Inferior parietal cortex (tissue), 1 donor: ENCODE measurements at regions not wholly inside any gene's neighbourhood (a gene's known extent, or its start where the extent isn't known, plus 50 kb on each side); places are given as distances from the start of the nearest gene placed in this dataset.
"Not testable (repeated sequence)": the region's sequence is repeated elsewhere in the genome, so short reads cannot be mapped to it uniquely, and the experiment has no call there.

Experiments
- DNase-seq: peaks from one replicate; pipeline ENCODE4 v3.0.0-alpha.2; 2016; ENCODE audit errors: extremely low spot score

DNA sequence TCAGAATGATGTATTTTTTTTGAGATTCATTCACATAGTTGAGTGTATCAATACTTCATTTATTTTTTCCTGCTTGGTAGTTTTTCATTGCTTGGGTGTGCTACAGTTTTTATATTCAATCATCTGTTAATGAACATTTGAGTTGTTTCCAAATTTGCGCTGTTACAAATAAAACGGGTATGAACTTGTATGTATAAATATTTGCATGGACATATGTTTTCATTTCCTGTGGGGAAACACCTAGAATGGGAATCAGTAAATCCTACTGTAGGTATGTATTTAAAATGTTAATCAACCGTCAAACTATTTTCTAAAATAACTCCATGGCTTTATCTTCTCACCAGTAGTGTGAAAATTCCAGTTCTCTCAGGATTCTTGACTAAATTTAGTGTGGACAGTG, 826.3 kb downstream of the EFNB2 start:
- no peak for DNase-seq

DNA sequence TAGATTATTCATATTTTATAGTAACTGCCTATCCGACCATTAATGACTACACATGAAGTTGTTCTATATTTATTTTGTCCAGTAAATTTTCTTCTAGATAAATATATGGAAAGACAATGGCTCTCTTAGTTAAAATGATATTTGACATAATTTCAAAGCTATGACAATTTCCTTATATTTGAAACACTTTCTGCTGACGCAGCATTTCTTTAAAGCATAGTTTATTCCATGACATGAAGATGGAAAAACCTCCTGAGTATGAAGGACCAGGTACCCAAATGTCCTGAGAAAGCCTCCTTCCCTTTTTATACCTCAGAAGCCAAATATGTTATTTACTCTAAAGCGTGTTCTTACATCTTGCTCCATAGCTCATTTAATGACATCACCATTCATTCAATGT, 831.6 kb downstream of the EFNB2 start:
- no peak for DNase-seq

DNA sequence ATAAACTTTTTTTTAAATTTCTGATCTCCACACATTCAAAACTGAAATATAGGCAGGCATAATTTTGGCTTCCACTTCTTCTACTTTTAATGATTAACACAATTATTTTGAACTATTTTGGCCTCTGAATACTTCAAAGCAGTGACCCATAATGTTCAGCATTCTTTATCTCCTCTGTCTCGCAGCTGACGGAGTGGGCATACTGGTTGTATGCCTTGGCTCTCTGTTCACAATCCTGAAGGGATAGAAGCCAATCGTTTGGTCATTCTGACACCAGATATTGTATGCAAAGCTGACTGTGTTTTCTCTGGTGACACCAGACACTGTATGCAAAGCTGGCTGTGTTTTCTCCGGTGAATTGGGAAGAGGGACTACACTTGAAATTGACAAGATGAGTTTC, 833.0 kb downstream of the EFNB2 start:
- DNase-seq = no peak

DNA sequence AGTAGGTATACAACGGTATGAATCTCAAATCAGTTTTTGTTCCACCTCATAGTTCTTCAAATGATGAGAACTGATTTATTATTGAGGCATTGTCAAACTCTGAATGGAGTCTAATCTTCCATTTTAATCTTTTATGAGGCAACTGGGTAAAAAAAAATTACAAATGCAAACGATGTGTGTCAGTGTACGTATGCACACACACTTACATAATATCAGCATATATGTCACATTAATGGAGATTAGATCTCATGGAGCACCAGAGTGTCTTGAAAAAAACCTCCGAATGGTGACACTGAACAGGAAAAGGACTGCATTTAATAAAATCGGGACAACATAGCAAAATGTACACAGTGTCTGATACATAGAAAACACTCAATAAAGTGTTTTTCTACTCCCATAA, 842.7 kb downstream of the EFNB2 start:
- DNase-seq = no peak

DNA sequence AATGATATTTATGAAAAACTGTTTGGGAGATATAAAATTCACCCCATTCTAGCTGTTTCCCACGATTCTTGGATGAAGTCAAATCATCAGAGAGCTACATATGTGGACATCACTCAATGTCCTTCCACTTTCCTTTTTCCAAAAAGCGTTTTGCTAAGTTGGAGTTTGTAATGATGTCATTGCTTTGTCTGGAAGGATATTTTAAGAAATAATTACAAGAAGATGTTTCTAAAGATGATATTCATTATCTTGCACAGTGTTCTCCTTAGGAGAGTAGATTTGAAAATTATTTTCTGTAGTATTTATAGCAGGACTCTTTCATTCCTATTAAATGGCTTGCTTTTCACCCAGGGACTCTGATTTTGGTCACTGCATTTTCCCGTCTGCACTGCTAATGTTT, 851.2 kb downstream of the EFNB2 start:
- no peak for DNase-seq

DNA sequence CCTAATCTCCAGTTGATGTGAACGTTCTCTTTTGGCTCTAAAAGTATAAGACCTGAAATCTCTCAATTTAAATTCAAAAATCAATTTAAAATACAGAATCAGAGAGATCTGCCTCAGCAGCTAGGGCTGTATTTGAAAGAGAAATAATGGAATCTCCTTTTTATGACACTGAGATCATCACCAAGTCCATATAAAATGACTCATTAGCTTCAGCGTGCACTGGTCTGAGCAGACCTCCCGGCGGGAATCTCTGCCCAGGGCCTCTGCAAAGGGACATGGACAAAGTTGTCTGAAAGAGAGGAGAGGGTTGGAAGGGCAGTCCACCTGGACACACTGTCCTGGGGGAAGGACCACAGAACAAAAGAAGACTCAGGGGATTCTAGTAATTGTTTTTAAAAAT, 855.6 kb downstream of the EFNB2 start:
- no peak for DNase-seq

DNA sequence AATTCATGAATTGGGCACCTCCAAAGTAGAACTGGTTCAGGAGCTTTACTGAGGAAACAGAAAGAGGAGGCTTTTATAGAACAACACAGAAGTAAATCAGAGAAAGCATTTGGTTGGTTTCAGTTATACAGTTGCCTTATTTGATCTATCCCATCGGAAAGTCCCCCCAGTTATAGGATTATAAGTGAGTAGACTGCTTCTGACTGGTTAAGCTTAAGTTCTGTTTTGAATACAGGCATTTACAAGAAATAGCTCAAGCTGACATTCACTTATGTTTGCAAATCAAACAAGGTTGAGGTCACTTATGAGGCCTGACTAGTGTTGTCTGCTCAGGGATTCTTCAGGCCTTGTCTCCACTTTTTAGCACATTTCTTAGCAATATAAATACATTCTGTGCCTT, 857.4 kb downstream of the EFNB2 start:
- no peak for DNase-seq

DNA sequence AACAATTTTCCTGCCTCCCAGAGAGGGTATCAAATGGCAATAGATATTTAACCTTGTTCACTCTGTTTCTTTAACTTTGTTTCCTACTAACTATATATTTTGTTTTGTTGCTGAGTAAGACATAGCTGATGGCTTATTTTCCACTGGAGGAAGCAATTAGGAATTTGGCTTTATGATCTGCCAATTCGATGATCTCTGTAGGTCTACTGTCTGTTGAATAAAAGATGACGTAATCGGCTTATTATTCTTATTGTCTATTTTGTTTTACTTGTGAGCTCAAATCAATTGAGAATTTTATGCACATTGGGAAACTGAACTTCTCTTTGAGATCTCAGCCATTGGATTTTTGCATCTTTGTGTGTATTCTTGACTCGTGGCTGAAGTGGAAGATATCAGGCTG, 862.6 kb downstream of the EFNB2 start:
- DNase-seq = no peak

DNA sequence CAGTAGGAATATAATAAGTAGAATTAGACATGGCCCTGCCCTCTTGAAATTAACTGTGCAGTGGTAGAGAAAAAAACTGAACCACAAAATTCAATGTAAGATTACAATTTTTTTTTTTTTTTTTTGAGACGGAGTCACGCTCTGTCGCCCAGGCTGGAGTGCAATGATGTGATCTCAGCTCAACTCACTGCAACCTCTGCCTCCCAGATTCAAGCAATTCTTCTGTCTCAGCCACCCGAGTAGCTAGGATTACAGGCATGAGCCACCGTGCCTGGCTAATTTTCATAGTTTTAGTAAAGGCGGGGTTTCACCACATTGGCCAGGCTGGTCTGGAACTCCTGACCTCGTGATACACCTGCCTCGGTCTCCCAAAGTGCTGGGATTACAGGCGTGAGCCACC, 864.3 kb downstream of the EFNB2 start:
- not testable (repeated sequence) for DNase-seq

DNA sequence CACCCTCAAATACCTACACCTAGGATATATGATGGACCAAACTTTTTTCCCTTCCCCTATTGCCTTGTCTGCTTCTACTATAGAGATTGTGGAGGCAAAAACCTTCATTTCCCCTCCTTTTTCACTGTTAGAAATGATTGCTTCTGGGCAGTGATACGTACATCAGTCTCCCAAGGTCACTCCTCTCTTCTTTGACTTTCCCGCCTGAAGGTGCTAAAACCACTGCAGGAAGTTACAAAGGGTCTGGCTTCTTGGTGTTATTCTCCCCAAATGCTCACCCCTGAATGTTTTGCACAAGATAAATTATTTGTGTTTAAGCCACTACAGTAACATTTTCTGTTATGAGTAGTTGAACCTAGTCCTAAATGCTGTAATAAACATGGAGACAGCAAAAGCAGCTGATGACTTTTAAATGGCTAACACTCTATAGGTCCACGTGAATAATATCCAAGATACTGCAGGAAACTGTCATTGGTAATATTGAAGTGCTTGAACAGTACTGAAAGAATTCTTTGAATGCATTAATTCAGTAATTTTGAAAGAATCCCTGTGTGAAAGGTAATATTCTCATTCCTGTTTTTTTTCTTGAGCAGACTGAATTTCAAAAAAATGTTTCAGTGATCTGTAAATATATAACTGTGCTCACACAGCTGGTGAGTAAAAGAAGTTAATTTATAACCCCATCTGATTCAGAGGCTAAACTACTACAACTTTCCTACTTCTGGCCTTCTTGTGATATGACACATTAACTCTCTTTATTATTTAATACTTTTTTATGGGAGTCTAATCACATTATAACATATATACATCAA, 865.1 kb downstream of the EFNB2 start:
- DNase-seq = no peak

DNA sequence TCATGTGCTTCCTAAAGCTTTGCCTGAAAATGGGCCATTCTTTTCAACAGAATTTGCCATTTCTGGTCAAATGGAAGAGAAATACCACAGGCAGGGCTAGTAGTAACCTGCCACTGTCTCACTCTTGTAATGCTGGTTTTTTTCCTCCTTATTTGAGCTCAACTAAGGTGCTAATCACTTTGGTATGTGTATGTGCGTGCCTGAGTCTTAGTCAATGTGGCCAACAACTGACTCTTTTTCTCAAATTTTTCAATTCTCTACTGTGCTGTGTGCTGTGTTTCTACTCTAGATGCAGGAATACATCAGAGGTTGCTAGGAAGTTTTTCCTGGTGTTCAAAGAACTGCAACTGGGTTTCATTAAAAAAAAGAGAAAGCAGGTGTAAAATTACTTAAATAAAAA, 870.2 kb downstream of the EFNB2 start:
- DNase-seq = no peak

DNA sequence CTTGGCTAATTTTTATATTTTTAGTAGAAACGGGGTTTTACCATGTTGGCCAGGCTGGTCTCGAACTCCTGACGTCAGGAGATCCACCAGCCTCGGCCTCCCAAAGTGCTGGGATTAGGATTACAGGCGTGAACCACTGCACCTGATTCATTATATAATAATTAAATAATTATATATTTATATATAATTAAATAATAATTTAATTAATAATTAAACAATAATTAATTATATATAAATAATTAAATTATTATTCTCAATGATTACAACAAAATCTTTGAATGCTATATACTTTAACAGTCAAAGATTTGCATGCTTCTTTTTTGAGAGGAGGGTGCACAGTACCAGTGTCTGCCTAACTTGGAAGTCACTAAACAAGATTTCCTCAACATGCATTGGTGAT, 872.3 kb downstream of the EFNB2 start:
- no peak for DNase-seq

DNA sequence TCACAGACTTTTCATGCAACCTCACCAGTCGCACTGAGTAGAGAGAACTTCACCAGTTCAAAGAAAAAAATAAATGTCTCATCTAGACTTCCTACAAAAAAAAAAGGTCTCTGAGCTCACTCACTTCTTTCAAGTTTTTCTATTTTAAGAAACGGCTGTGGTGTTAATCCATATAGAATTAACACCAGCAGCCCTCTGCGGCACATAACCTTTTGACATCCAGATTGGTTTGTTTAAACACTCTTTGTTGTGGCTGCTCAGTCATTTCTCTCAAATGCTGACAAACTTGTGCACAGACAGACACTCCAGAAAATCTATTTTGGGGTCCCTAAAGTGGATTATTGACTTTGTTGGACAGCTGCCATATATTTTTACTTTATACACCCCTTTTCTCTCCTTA, 874.9 kb downstream of the EFNB2 start:
- no peak for DNase-seq

DNA sequence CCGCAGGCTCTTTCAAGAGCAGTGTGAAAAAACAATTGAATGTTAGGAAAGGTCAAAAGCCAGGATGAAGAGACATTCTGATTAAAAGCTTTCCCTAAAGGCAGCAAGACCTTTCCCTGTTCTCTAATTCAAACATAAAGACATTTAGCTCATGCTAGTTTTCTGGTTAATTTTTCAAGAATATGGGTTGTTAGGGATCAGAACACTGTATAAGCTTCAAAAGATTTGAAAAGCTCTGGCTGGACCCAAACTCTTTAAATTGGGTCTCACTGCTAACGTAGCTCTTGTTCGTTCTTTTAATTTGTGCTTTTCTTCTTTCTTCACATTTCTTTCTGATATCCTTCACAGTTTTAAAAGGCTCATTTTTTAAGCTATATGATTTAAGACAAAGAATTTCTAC, 877.0 kb downstream of the EFNB2 start:
- DNase-seq = no peak

DNA sequence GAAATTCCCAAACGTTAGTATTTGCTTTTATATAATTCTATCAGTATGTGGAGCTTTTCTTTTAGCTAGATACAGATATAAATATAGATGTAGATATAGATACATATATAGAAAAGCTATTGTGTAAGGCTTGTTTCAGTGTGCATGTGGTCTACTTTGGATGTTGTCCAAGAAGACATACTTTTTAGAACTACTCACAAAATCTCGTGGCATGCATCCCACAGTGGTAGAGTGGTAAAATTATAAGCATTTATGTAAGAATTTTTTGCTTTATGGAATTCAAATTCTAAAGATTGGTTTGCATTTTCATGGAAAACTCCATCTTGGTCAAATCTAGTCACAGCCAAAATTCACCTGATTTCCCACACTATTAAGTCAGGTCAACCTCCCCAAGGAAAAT, 880.4 kb downstream of the EFNB2 start:
- DNase-seq = peak; percentile 11

DNA sequence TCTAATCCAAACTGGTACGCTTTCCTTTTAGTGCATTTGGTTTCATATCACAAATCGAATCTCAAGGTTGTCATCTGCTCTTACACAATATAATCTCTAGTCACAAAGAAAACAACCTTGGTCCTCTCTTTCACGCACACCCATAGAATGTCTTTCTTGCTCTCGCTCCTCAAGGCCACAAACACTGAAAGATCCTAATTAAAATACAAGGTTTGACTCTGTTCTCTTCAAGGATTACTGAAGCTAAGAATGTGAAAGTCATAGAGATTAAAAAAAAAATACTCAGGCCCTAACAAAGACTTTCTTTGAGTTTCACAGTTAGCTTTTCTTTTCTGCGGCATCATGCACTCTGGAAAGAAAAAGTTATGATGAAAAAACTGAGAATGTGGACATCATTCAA, 891.5 kb downstream of the EFNB2 start:
- no peak for DNase-seq

DNA sequence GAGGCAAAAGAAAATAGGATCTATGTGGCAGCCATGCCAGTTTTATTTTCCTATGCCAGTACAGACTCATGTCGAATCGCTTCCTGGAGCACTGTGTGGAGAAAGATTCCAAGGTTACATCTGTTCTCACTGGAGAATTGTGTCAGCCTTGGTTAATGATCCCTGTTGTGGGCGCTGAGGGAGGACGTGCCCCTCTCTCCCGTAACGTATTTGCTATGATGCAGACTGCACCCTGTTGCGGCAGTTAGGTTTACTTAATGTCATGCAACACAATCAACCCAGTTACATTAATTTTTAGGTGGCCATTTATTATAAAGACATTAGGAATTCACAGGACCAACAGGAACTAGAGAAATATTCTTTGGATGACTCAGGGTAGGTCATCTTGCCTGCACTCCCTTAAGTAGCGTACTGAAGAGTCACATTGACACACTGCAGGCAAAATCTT, 892.9 kb downstream of the EFNB2 start:
- DNase-seq = no peak

DNA sequence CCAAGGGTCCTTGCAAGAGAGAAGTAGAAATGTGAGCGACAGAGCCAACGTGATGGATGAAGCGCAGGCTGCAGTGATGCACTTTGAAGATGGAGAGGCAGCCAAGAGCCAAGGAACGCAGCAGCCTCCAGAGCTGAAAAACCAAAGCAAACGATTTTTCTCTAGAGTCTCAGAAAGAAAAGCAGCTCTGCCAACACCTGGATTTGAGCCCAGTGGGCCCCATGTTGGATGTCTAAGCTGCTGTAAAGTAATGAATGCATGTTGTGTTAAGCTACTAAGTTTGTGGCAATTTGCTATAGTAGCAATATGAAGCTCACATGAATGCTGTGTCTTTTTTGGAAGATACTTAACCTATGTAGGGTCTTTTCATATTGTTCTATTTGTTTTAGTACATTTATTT, 894.3 kb downstream of the EFNB2 start:
- no peak for DNase-seq

DNA sequence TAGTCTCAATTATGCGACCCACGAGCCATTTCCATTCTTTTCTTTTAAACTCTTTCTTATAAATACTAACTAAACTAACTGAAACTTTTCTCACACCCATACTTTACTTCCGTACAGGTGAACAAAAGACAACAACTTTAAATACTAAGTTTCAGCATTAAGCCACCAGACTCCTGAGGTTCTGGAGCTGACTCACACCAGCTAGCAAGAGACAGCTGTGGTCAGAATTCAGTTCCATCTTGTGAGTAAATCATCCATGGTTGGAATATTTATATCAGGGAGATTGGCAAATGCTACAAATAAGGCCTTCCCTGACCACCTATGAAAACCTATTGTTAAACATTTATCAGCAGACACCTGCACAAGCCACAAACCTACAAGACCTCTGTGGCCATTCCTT, 897.0 kb downstream of the EFNB2 start:
- no peak for DNase-seq

DNA sequence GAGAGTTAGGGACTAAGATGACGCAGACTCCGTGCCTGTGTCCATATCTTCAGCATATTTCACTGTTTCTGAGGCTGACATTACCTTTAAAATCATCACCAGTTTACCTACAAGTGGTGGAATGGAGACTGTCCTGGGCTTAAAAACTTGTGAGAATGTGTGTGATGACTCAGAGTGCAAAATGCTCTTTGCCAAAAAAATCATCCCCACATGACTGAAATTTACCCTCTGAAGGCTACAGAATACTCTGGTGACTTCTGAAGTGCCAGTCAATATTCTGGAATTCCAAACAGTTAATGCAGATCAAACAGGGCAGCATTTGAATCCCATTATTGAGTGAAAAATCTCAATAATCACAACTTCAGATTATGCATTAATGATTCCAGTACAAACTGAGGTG, 901.4 kb downstream of the EFNB2 start:
- no peak for DNase-seq

DNA sequence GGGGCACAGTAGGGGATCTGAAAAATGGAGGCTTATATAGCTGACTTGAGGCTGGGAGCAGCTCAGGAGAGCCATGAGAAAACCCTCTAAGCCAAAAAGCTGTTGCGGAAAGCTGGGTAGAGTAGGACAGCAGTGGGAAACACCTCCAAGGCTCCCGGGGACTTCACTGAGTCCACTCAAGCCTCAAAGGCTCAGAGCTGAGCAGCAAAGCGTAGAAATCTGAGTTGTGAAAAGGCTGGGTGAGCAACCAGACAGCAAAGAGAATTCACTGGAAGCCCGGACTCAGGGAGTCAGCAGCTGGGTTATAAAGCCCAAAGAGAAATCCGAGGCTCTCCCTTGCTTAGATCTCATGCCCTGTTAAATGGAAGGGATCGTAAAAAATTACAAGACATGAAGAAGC, 905.0 kb downstream of the EFNB2 start:
- no peak for DNase-seq

DNA sequence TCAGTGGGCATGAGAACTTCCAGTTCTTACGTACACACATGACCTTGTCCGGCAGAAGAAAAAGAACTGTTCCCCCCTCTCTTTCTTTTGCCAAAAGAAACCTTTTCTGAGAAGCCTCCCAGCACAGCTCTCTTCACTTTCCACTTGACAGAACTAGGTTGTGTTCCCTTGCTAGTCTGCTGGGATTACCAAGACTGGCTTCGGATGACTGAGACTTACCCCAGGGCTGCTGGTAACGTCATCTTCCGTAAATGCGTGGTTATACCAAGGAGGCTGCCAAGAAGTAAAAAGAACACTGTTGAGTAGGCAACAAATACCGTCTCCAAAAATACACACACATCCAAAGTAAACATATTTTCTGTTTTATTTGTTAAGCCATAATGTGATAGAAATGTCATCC, 908.2 kb downstream of the EFNB2 start:
- no peak for DNase-seq

DNA sequence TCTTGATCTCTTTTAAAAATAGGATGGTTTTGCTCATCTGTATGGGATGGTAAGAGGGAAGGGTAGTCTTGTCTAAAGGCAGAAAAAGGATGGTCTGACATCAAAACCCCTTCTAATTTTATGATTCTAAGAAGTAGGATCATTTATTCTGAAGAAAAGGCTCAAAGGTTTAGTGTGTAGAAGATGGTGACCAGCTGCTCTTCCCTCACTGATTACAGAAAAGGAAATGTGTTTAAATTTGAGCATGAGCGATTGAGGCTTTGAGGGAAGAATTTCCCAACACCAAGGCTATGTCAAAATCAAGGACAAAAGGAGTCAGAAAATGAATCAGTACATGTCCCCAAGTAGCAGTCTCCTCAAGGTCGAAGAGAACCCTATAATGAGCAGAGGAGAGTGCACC, 909.8 kb downstream of the EFNB2 start:
- DNase-seq = no peak
